IMR-90 (cell line): ENCODE measurements at regions not wholly inside any gene's neighbourhood (a gene's known extent, or its start where the extent isn't known, plus 50 kb on each side); places are given as distances from the start of the nearest gene placed in this dataset.

ENCODE experiments used
- ATAC-seq: fragments of 200-7000 bp; cut with Tn5 transposase; 2 replicates; pipeline ENCODE4 v1.9.1; 2020; ENCODE audit warnings: low read depth, mild to moderate bottlenecking, moderate library complexity
- BruUV-seq: library from RNA; stranded (reverse); fragments of 400-500 nt; replicated peaks from 2 replicates; lab custom pipeline; 2021; lab: Mats Ljungman, UMichigan
- CTCF ChIA-PET: fragments of 300-600 bp; formaldehyde crosslinking; extraction: SDS; loops from one replicate; lab custom pipeline; 2021; ENCODE audit warnings: antibody characterized with exemption; lab: Yijun Ruan, JAX
- POLR2A ChIA-PET: fragments of 300-600 bp; sonication (Branson Sonifier 250); formaldehyde crosslinking; loops from one replicate; lab custom pipeline; 2022; ENCODE audit warnings: antibody characterized with exemption; ENCODE audit not compliant: unreplicated experiment; lab: Charles Lee
- DNase-seq: peaks from one replicate; pipeline ENCODE4 v3.0.0; 2013
- H2AFZ ChIP-seq: replicated peaks from 2 replicates; pipeline ENCODE3; 2013; ENCODE audit warnings: low read length, mild to moderate bottlenecking; ENCODE audit not compliant: poor library complexity
- H2AK5ac ChIP-seq: 2 replicates; pipeline ENCODE4 v1.6.1; 2013; ENCODE audit warnings: low read depth, low read length, inconsistent platforms
- H2AK9ac ChIP-seq: replicated peaks from 2 replicates; pipeline ENCODE3; 2013; ENCODE audit warnings: mild to moderate bottlenecking, low read depth, low read length, moderate library complexity; ENCODE audit not compliant: poor library complexity
- H2BK120ac ChIP-seq: 2 replicates; pipeline ENCODE4 v1.6.1; 2013; ENCODE audit warnings: low read depth, low read length, inconsistent platforms
- H2BK15ac ChIP-seq: 3 replicates; pipeline ENCODE4 v1.6.1; 2013; ENCODE audit warnings: low read depth, low read length, inconsistent platforms
- H2BK20ac ChIP-seq: 2 replicates; pipeline ENCODE4 v1.6.1; 2013; ENCODE audit warnings: low read depth, mild to moderate bottlenecking, inconsistent platforms, low read length, moderate library complexity
- H2BK5ac ChIP-seq: 2 replicates; pipeline ENCODE4 v1.6.1; 2013; ENCODE audit warnings: mild to moderate bottlenecking, low read depth, low read length, inconsistent platforms; ENCODE audit not compliant: poor library complexity, severe bottlenecking
- H3K14ac ChIP-seq: replicated peaks from 2 replicates; pipeline ENCODE4 v1.6.1; 2013; ENCODE audit warnings: low read depth, low read length, inconsistent platforms
- H3K18ac ChIP-seq: 2 replicates; pipeline ENCODE4 v1.6.1; 2013; ENCODE audit warnings: low read depth, low read length, control low read depth
- H3K23ac ChIP-seq: 2 replicates; pipeline ENCODE4 v1.6.1; 2013; ENCODE audit warnings: low read depth, low read length, inconsistent platforms
- H3K27ac ChIP-seq: 2 replicates; pipeline ENCODE4 v1.5.1; 2013; ENCODE audit warnings: mild to moderate bottlenecking, control low read depth, low read length; ENCODE audit not compliant: insufficient read depth
- H3K27me3 ChIP-seq: 2 replicates; pipeline ENCODE4 v1.6.1; 2013; ENCODE audit warnings: low read length; ENCODE audit not compliant: control insufficient read depth, insufficient read depth
- H3K36me3 ChIP-seq: 2 replicates; pipeline ENCODE4 v1.6.1; 2013; ENCODE audit warnings: low read length, mixed read lengths; ENCODE audit not compliant: control insufficient read depth, insufficient read depth
- H3K4ac ChIP-seq: 2 replicates; pipeline ENCODE4 v1.6.1; 2013; ENCODE audit warnings: low read depth, low read length, inconsistent platforms
- H3K4me1 ChIP-seq: 2 replicates; pipeline ENCODE4 v1.6.1; 2013; ENCODE audit warnings: low read length, mixed read lengths; ENCODE audit not compliant: control insufficient read depth, insufficient read depth
- H3K4me2 ChIP-seq: 2 replicates; pipeline ENCODE4 v1.6.1; 2013; ENCODE audit warnings: low read depth, mild to moderate bottlenecking, control low read depth, low read length, moderate library complexity
- H3K4me3 ChIP-seq: 2 replicates; pipeline ENCODE4 v1.5.1; 2013; ENCODE audit warnings: low read depth, mild to moderate bottlenecking, control low read depth, low read length, moderate library complexity; ENCODE audit not compliant: insufficient read depth
- H3K56ac ChIP-seq: 2 replicates; pipeline ENCODE4 v1.6.1; 2013; ENCODE audit warnings: low read length, inconsistent platforms; ENCODE audit not compliant: insufficient read depth; ENCODE audit errors: extremely low read depth
- H3K79me1 ChIP-seq, 2 experiments: 2 replicates each; pipeline ENCODE4 v1.6.1; 2013; ENCODE audit warnings: low read length in 2 of 2, inconsistent platforms in 1 of 2, low read depth in 1 of 2
- H3K9ac ChIP-seq: 2 replicates; pipeline ENCODE4 v1.6.1; 2013; ENCODE audit warnings: low read depth, low read length, control low read depth
- H3K9me1 ChIP-seq: 2 replicates; pipeline ENCODE4 v1.6.1; 2013; ENCODE audit warnings: low read length, inconsistent platforms; ENCODE audit not compliant: insufficient read depth
- H3K9me3 ChIP-seq: 2 replicates; pipeline ENCODE4 v1.6.1; 2013; ENCODE audit warnings: low read length; ENCODE audit not compliant: control insufficient read depth, insufficient read depth
- H4K20me1 ChIP-seq: 2 replicates; pipeline ENCODE4 v1.6.1; 2013; ENCODE audit warnings: low read length, inconsistent platforms; ENCODE audit not compliant: insufficient read depth
- H4K5ac ChIP-seq: 2 replicates; pipeline ENCODE4 v1.6.1; 2013; ENCODE audit warnings: mild to moderate bottlenecking, low read depth, low read length, control low read depth
- H4K8ac ChIP-seq, 2 experiments: 2 replicates each; pipeline ENCODE4 v1.6.1; 2013; ENCODE audit warnings: low read depth in 2 of 2, low read length in 2 of 2, control low read depth in 1 of 2, inconsistent platforms in 1 of 2
- H4K91ac ChIP-seq: 2 replicates; pipeline ENCODE4 v1.6.1; 2013; ENCODE audit warnings: low read depth, low read length, inconsistent platforms; ENCODE audit not compliant: insufficient read depth
- BHLHE40 ChIP-seq: fragments of 150-350 bp; IDR thresholded peaks from 2 replicates; pipeline ENCODE4 v1.6.1; 2016; ENCODE audit warnings: mild to moderate bottlenecking, low read depth, low read length
- CEBPB ChIP-seq: IDR thresholded peaks from 2 replicates; pipeline ENCODE4 v1.6.1; 2012; ENCODE audit warnings: low read depth, low read length, improper control_type of control experiment
- CHD1 ChIP-seq: IDR thresholded peaks from 2 replicates; pipeline ENCODE4 v1.6.1; 2012; ENCODE audit warnings: low read depth, low read length, improper control_type of control experiment
- CTCF ChIP-seq: conservative IDR thresholded peaks from 2 replicates; pipeline ENCODE4 v1.5.1; 2012; ENCODE audit warnings: mild to moderate bottlenecking, low read depth, low read length, improper control_type of control experiment
- ELK1 ChIP-seq: fragments of 150-350 bp; IDR thresholded peaks from 2 replicates; pipeline ENCODE4 v1.6.1; 2016; ENCODE audit warnings: low read depth, mild to moderate bottlenecking, low read length, moderate library complexity, borderline replicate concordance
- FOS ChIP-seq: fragments of 150-350 bp; IDR thresholded peaks from 2 replicates; pipeline ENCODE4 v1.6.1; 2016; ENCODE audit warnings: low read depth, low read length
- MAFK ChIP-seq: IDR thresholded peaks from 2 replicates; pipeline ENCODE4 v1.6.1; 2012; ENCODE audit warnings: low read depth, low read length, improper control_type of control experiment
- MAZ ChIP-seq: IDR thresholded peaks from 2 replicates; pipeline ENCODE4 v1.6.1; 2012; ENCODE audit warnings: low read depth, mild to moderate bottlenecking, low read length, improper control_type of control experiment, moderate library complexity, borderline replicate concordance
- MXI1 ChIP-seq: IDR thresholded peaks from 2 replicates; pipeline ENCODE4 v1.6.1; 2012; ENCODE audit warnings: low read depth, mild to moderate bottlenecking, low read length, moderate library complexity, borderline replicate concordance
- NFE2L2 ChIP-seq: fragments of 150-350 bp; IDR thresholded peaks from 2 replicates; pipeline ENCODE4 v1.6.1; 2016; ENCODE audit warnings: low read depth, mild to moderate bottlenecking, low read length
- POLR2A ChIP-seq: IDR thresholded peaks from 2 replicates; pipeline ENCODE4 v1.6.1; 2012; ENCODE audit warnings: mild to moderate bottlenecking, low read depth, low read length
- RAD21 ChIP-seq: IDR thresholded peaks from 2 replicates; pipeline ENCODE4 v1.6.1; 2012; ENCODE audit warnings: low read length, improper control_type of control experiment
- RCOR1 ChIP-seq: IDR thresholded peaks from 2 replicates; pipeline ENCODE4 v1.6.1; 2012; ENCODE audit warnings: mild to moderate bottlenecking, low read length, improper control_type of control experiment; ENCODE audit not compliant: insufficient replicate concordance
- RFX5 ChIP-seq: IDR thresholded peaks from 2 replicates; pipeline ENCODE4 v1.8.0; 2012; ENCODE audit warnings: low read depth, mild to moderate bottlenecking, low read length, moderate library complexity
- SMC3 ChIP-seq: fragments of 150-350 bp; IDR thresholded peaks from 2 replicates; pipeline ENCODE4 v1.6.1; 2016; ENCODE audit warnings: low read depth, mild to moderate bottlenecking, antibody characterized with exemption, low read length, moderate library complexity
- USF2 ChIP-seq: fragments of 150-350 bp; IDR thresholded peaks from 2 replicates; pipeline ENCODE4 v1.6.1; 2017; ENCODE audit warnings: mild to moderate bottlenecking, antibody characterized with exemption, low read length, low read depth
- WGBS, 2 experiments: methylation state at CpG; one replicate each; pipeline versions ENCODE4 v1.1.5 to v1.1.7; 2013; ENCODE audit warnings: missing lambda C conversion rate in 2 of 2; ENCODE audit not compliant: insufficient read length in 1 of 2; ENCODE audit errors: extremely low coverage in 2 of 2; 5-methylcytosine and 5-hydroxymethylcytosine counted together
- dilution Hi-C: fragments of 300-500 bp; cut with HindIII; formaldehyde crosslinking; loops from one replicate; pipeline ENCODE4 v1.14.3; 2018; ENCODE audit warnings: low sequenced_read_pairs; ENCODE audit not compliant: unreplicated experiment
- in situ Hi-C: fragments of 300-500 bp; cut with MboI; formaldehyde crosslinking; loops from 3 replicates; pipeline ENCODE4 v1.14.3; 2019; ENCODE audit warnings: low sequenced_read_pairs, inconsistent platforms, mixed read lengths
- intact Hi-C: fragments of 100-400 bp; cut with micrococcal nuclease; formaldehyde crosslinking; loops from 2 replicates; pipeline ENCODE4 v1.10.0; 2022

GRCh38 chr6:121559611-121560269, 124.3 kb downstream of the GJA1 start:
- BruUV-seq: no TSS peak
- Histone ChIP-seq H3K14ac (no peak overlapping the region), H2AK5ac (no peak overlapping the region), H3K9me3 (peaks cover 4% of the 10 kb centered on the region), H3K36me3 (no peaks in the 10 kb centered on the region), H2BK20ac (no peak overlapping the region), H3K9ac (no peak overlapping the region), H3K9me1 (no peaks in the 10 kb centered on the region), H3K18ac (no peak overlapping the region), H3K4ac (no peak overlapping the region), H2BK15ac (no peak overlapping the region), H2BK120ac (no peak overlapping the region), H2BK5ac (no peak overlapping the region), H4K5ac (no peak overlapping the region), H3K4me2 (no peak overlapping the region), H3K27ac (no peak overlapping the region), H4K20me1 (no peaks in the 10 kb centered on the region), H2AK9ac (no peak overlapping the region), H3K27me3 (no peaks in the 10 kb centered on the region), H4K91ac (no peak overlapping the region), H3K79me1 (no peaks in the 10 kb centered on the region), H2AFZ (no peak overlapping the region), H3K23ac (no peak overlapping the region), H3K4me3 (no peak overlapping the region), H3K4me1 (no peaks in the 10 kb centered on the region), H4K8ac (no peak overlapping the region), H3K56ac (no peak overlapping the region)
- dilution Hi-C loops (no loop called here), intact Hi-C loops (no loop called here), in situ Hi-C loops (no loop called here)
- ChIA-PET CTCF (no interaction called here), POLR2A (no interaction called here)
- ATAC-seq (no peak), DNase-seq (no peak)
- no peak for TF ChIP-seq MAFK
- TF ChIP-seq CHD1: no peak
- TF ChIP-seq ELK1: no peak
- TF ChIP-seq CTCF: no peak
- TF ChIP-seq BHLHE40: no peak
- TF ChIP-seq POLR2A: no peak
- no peak for TF ChIP-seq FOS
- TF ChIP-seq CEBPB: no peak
- TF ChIP-seq RAD21: no peak
- TF ChIP-seq MXI1: no peak
- no peak for TF ChIP-seq SMC3
- TF ChIP-seq RFX5: no peak
- no peak for TF ChIP-seq MAZ
- no peak for TF ChIP-seq RCOR1
- TF ChIP-seq USF2: no peak
- no peak for TF ChIP-seq NFE2L2
- WGBS, 2 experiments: no CpG with 5 or more reads among the region's 3 CpGs
